ENCODE measurements at regions not wholly inside any gene's neighbourhood (a gene's known extent, or its start where the extent isn't known, plus 50 kb on each side); places are given as distances from the start of the nearest gene placed in this dataset.

DNA sequence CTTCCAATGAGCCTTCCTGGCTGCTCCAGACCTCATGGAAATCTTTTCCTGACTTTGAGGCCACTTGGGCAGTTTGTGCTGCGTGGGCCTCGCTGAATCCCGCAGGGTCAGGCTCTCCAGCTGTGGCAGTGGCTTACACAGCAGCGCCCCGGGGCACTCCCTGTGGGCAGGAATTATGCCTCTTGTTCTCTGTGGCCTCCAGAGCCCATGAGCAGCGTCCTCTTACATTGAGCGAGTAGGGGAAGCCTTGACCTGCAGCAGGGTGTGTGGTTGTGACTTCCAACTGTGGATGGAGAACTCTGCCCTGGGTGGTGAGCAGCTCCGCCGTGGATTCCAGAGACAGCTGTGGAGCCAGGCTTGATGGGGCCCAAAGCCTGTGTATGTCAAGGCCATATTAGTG is 180.8 kb downstream of the GLI2 start:
- no peak for DNase-seq (ENCODE audit: low read depth in 2 of 2)

DNA sequence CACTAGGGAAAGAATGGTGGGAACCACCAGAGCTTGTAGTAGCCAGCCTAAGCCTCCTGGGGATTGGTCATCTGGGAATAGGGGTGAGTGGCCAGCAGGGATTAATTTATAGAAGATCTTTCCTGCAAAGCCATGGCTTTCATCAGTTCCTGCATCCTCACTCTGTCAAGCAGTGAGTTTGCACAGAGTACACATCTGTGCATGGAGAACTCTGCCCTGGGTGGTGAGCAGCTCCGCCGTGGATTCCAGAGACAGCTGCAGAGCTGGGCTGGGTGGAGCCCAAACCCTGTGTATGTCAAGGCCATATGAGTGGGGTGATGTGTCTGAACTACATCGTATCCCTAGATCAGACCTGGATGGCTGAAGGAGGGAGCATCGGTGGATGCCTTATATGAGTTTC is 182.2 kb downstream of the GLI2 start:
- DNase-seq (ENCODE audit: low read depth in 2 of 2): no peak

DNA sequence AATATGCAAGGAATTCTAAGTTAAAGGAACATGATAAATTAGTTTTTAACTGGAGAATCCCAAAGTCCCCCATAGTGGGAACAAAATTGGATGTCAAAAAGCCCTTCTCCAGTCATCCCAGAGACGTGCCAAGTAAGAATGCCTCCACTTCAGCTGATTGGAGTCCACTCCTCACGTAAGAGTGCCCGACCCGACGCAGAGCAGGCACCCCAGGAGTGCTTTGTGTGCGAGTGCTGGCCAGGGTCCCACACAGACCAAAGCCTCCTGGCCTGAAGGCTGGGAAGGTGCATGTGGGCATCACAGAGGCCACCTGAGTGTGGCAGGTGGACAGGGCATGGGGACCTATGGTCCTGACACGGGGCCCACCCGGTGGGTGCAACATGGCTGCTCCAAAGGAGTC is 183.5 kb downstream of the GLI2 start:
- no peak for DNase-seq (ENCODE audit: low read depth in 2 of 2)

DNA sequence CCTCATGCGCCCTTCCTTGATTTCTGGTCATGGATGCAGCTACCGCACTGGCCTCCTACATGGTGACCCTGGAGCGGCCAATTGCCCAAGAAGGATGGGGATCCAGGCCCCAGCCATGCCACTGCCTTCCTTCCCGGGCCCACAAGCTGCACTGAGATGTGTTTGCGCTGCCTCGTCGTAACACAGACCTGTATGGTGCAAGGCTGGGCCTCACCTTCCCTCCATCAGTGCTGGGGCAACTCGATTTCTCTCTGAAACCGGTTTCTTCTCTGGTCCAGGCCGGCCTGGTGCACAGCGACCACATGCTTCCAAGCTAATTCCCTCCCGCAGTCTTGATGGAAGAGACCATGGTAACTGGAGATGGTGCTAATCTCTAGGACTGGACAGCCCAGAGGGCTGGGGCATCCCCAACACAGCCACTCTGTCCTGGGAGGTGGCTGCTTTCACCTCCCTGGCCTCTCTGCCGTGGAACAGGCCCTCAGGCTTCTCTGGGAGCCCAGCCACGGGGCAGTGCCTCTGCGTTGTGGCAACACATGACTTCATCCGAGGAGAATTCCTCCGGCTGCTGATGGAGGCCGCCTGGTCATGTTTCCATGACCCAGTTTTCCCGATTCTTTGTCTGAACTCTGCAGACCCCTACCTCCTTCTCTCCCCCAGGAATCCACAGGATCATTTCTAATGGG is 184.2 kb downstream of the GLI2 start:
- no peak for DNase-seq (ENCODE audit: low read depth in 2 of 2)

DNA sequence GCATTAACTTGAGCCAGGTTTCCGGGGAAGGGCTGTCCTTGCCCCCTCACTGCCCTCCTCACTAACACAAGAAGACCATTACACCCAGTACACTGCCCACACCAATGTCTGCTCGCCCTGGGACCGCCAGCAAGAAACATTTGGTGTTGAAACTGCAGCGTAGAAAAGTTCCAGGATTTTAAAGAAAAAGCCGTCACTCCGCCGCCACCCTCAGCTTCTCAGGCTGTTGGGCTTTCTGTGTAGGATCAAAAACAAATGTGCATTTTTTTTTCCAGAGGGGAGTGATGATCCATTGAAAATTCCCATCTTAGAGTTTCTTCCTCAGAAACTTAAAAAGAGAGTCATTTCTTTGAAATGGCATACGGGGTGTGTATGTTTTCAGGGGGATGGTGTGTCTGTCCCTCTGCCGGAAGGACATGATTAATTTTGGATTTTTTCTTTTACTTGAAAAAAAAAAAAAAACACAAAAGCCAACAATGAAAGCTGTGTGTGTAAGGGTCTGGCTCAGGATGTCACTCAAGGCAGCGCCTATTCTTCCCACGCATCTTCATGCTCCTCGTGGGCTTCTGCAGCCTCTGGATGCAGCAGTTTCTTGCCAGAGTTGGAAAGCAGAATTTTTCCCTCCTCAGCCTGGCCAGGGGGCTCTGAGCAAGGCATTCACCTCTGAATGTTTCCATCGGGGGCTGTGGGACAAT is 184.9 kb downstream of the GLI2 start:
- DNase-seq (ENCODE audit: low read depth in 2 of 2): no peak

DNA sequence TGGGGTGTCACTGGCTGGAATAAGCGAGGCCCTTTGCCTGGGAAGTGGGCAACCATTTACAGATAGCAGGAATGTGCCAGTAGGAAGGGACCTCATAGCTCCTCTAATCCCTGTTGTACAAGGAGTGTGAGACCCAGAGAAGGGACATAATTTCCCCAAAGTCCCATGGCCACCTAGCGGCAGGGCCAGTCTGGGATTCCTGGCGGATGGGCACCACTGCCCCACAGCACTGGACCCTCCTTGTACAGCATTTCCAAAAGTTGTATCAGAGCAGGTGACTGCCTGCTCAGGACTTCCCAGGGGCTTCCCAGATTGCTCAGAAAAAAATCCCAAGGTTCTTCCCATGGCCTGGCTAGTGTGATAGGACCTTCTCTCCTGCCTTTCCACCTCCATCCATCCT is 185.8 kb downstream of the GLI2 start:
- no peak for DNase-seq (ENCODE audit: low read depth in 2 of 2)

DNA sequence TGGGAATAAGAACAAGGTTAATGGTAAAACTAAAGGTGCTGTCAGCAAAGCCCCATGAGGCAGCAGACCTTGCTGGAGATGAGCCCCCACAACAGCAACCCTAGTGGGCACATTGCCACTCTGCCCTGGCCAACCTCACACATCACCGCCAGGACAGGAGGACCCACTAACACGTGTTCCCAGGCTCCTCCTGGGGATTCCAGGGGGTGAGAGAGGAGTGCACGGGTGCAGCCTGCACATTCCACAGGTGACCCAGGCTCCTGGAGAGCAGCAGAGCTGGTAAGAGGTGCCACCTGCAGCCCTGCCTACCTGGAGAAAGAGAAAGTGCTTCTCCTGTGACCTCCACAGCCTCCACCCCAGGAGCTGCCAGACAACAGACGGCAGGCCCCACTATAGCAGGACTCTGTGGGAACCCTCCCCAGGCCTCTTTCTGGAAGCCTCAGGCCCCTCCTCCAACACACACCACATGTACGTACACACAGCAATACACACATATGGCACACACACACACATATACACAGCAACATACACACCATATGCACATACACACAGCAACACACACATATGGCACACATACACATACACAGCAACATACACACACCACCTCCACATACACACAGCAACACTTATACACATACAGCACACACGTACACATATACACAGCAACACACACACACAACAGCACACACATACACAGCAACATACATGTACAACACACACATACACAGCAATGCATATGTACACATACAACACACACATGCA is 187.1 kb downstream of the GLI2 start:
- no peak for DNase-seq (ENCODE audit: low read depth in 2 of 2)

DNA sequence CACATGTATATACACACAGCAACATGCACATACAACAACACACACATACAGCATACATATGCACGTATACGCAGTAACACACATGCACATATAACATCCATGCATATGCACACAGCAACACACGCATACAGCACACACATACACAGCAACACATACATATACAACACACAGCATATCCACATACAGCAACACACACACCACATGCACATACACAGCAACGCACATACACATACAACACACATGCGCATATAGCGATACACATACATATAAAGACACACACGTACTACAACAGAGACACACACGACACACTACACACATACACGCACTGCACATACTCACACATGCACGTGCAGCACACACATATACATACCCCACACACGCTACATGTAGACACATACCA is 187.8 kb downstream of the GLI2 start:
- no peak for DNase-seq (ENCODE audit: low read depth in 2 of 2)

DNA sequence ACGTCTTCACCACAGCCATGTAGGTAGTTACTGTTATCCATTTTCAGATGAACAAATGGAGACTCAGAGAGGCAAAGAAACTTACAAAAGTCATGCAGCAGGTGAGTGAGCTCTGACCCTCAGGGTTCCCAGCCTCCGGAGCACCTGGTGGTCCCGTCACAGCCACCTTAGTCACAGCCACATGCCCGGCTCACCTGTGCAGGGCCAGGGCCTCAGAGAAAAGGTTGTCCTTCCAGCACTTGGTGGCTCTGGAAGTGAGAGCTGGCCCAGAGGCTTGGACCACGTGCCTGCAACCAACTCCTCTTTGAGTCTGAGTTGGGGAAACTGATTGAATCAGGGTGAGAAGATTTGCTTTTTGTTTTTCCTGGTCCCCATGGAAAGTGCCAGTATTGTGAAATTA is 189.3 kb downstream of the GLI2 start:
- no peak for DNase-seq (ENCODE audit: low read depth in 2 of 2)

DNA sequence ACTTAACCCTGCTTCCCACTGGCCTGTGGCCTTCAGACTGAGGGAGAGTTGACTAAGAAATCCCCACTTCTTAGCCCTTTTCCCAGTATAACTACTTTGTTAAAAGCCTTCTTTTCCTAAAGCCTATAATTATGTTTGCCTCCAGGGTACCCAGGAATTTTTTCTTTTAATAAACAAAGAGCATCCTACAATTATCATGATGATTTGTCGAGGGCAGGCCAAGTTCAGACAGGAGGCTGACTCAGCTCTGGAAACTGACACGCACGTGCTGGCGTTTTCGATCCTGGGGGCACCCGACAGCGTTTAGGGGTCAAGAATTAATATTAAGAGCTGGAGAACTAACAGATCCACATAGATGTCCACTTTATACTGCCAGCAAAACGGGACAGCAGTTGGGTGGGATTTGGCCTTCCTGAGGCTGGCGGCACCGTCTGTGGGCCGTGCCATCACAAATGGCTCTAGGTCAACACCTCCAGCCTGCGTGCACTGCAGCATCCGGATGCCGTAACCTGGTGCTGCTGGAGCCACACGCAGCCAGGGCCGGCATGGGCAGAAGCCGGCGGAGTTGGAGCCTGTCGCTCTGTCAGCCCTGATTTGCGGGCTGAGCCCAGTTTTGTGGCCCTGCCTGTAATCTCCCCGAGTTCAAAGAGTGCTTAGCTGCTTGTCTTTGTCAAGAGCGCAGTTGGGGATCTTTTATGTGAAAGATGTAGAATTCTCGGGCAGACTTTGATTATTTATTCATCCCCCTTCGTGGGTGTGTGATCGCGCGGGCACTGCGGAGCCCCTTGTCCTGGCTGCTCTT is 191.0 kb downstream of the GLI2 start:
- peak in 1 of 2 donors; percentile 12 for DNase-seq (ENCODE audit: low read depth in 2 of 2)

DNA sequence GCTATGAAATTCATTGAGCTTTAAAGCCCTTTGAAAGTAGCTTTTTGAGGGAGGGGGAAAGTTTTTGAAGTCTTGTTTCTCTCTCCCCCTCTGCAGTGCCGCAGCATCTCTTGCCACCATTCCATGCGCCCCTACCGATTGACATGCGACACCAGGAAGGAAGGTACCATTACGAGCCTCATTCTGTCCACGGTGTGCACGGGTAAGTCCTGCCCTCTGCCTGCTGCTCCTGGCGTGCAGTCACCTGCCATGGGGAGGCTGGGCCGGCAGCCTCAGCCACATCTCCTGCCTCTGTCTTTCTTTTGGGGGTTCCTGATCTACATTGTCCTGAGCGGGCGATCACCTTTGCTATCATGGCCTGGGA is 191.6 kb downstream of the GLI2 start:
- no peak for DNase-seq (ENCODE audit: low read depth in 2 of 2)

DNA sequence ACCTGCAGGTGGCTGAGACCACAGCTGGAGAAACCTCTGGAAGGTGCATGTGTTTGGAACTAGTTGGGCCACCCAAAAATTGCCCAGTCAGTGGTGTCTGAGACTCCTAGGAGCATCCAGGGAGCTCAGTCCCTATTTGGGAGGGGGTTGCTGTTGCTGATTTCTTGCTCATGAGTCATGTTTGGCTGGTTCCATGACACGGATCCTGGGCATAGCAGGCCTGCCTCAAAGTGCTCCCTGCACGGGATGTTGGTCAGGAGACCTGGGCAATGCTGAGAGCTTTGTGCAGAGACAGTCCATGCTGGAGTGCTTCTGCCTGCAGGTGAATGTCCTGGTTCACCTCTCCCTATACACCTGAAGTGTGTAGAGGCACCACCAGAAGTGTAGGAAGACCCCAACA is 194.2 kb downstream of the GLI2 start:
- DNase-seq (ENCODE audit: low read depth in 2 of 2): no peak

DNA sequence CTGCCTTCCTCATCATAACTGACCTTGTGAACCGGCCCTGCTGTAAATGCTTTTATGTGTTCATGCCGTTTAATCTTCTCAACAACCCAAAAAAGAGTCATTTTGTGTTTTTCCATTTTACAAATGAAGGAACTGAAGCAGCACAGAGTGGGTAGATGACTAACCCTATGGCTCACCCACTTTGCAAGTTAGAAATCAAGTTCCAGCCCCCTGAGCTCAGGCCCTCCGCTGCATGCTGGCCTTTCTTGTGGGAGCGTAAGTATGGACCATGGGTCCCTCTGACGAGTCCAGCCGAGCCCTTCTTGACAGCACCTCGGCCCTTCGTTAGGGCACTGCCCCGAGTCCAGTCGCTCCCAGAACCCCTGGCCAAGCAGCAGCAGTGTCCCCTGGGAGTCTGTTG is 194.6 kb downstream of the GLI2 start:
- DNase-seq (ENCODE audit: low read depth in 2 of 2): no peak

DNA sequence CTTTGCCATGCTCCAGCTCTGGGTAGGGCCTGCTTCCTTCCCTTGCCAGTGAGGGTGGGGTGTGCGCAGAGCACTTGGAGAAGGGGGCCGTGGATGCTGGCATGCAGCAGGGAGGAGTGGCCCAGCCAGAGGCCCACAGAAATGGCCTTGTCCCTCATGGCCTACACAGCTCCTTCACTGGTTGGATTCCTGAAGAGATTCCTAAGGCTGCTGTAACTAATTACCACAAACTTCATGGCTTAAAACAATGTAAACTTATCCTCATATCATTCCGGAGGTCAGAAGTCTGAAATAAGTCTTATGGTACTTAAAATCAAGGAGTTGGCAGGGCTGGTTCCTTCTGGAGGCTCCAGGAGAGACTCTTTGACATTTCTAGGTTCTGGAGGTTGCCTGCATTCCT is 195.2 kb downstream of the GLI2 start:
- DNase-seq (ENCODE audit: low read depth in 2 of 2): no peak

DNA sequence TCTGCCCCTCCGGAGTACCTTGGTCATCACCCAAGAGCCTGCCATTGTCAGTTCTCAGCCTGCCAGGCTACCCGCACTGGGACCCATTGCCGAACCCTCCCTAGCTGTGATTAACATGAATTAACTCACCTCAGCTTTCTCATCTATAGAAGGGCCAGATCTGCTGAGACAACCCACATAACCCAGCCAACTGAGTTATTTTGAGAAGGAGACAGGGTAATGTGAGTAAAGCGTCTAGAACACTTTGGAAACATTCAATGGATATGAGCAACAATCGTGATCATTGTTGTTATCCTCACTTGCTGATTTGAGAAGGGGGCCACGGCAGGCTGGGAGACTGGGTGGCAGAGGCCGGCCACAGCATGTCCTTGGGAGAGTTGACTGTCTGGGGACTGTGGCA is 196.8 kb downstream of the GLI2 start:
- no peak for DNase-seq (ENCODE audit: low read depth in 2 of 2)

DNA sequence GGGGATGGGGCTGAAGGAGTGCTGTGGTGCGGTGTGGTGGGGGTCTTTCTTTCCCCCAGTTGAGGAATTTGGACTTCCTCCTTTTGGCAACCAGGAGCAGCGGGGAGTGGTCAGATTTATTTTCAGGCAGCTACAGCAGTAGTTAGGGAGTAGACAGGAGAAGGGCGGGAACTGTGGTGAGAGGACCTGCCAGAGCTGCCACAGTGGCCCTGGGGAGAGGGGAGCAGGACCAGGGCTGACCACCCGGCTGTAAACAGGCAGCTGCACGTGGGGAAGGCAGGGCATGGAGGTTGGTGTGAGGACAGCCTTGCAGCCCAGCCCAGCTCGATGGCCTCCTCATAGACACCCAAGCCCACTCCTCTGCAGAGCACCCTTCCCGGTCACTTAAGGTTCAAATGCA is 197.2 kb downstream of the GLI2 start:
- no peak for DNase-seq (ENCODE audit: low read depth in 2 of 2)

DNA sequence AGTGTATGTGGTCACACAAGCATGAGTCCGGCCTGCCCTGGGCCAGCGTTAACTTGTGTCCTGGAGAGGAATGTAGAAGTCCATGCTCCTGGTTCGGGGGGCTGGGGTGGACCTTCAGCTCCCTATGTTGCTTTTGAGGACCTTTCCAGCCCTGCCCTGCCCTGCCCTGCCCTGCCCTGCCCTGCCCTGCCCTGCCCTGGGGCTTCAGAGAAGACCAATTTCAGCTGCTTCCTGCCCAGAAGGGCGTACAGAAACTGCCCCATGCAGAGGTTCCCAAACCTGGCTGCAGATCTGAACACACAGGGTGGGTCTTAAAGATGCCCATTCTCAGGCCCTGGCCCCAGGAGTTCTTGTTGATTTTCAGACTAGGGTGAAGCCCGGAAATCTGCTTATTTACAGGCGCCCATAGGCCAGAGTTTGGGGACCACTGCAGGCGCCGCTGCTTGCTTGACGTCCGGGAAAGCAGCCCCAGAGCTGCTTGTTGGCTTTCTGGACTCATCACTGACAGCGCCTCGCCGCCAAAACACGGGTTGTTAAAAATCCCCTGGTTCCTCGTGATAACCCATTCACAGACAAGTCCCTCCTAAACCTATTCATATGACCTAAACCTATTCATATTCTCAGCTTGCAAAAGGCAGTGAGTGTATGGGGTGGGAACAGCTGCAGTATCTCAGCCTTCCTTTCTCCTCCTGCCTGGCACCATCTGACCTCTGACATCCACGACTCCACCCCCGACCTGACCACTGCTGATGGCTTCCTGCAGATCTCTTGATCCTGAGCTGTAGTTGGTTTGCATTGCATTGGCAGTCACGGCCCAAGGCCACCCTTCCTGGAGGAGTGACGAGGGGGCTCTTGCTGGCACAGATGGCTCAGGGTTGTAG is 198.3 kb downstream of the GLI2 start:
- DNase-seq (ENCODE audit: low read depth in 2 of 2): no peak

DNA sequence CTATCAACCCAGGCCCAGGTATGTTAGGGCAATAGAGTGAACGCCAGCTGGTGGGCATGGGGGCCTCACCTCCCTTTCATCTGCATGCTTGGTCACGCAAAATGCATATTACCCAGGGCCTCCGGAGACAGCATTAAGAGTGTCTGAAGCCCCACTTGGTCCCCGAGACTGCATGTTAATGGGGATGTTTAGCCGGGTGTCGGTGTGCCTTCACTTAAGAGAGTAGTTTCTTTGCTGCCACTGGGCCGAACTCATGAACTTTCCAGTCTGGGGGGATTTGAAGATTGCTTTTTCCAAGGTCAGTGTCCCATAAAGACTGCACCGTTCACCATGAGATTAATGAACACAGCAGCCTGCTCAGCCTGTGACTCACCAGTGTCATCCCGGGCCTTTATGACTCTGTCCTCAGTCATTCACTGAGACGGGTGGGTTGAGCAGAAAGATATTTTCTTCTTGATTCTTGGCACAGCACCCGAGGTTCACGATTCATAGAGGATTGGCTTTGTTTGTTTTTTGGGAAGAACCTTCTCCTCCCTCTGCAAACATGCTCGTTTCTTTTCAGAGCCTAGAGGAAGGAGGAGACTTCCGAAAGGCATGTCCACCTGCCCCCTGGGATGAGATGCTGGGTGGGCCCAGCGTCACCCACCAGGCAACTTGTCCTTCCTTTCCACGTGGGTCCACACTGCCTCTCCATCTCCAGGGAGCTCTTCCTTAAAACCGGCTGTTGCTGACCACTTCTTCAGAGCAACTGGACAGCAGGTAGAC is 199.1 kb downstream of the GLI2 start:
- peak; percentile 17 to 63 for DNase-seq (ENCODE audit: low read depth in 2 of 2)

DNA sequence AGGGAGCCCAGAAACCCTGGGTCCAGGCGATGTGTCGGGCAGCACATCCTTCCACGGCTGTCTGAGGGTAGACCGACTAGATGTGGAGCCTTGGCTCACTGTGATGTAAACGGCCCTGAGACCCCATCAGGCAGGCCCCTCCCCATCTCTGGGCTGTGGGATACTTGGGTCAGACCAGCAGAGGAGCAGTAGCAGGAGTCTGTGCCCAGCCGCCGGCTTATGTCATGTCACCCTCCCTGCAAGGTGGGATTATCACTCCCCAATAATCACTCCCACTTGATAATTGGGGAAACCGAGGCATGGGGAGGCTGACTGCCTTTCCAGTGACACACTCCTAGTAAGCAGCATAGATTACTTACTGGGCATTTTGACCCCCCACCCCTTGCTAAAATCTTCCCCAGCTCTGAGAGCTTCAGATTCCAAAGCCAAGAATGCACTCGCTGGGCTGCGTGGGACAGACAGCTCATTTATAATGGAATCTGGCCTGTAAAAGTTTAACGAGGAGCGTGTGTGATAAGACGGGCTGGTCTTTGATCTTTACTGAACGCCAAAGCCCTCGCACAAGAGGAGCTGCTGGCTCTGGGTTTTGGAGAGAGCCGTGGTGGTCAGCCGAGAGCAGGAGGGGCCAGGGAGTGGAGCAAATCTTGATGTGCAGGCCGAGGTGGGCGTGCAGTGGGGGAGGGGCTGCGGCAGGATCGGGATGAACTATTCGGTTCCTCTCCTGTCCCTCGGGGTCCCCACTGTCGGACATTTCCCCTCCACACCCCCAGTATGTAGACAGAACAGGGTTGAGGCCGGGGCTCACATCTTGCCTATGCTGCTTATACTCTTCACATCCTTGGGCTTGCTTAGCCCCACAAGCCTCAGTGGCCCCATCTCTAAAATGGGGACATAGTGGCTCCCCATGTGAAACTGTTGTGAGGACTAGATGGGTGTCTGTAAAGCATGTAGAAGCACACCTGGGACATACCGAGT is 200.0 kb downstream of the GLI2 start:
- no peak for DNase-seq (ENCODE audit: low read depth in 2 of 2)
